K562 (cell line): ENCODE measurements at regions not wholly inside any gene's neighbourhood (a gene's known extent, or its start where the extent isn't known, plus 50 kb on each side); places are given as distances from the start of the nearest gene placed in this dataset.
A peak's percentile ranks its signal among the peaks of the same experiment; 100 is the strongest.

Experiments used
- ARID1B ChIP-seq: fragments of 450-650 bp; IDR thresholded peaks from 2 replicates; pipeline ENCODE4 v1.6.1; 2016; ENCODE audit warnings: antibody characterized with exemption, mild to moderate bottlenecking, inconsistent platforms
- BRD9 ChIP-seq: fragments of 450-650 bp; IDR thresholded peaks from 2 replicates; pipeline ENCODE4 v1.6.1; 2018; ENCODE audit warnings: low read depth; ENCODE audit not compliant: partially characterized antibody
- CC2D1A ChIP-seq: fragments of 450-650 bp; IDR thresholded peaks from 2 replicates; pipeline ENCODE4 v1.6.1; 2017; ENCODE audit warnings: mild to moderate bottlenecking
- ERF ChIP-seq: fragments of 450-650 bp; formaldehyde crosslinking; IDR thresholded peaks from 2 replicates; pipeline ENCODE4 v1.4.0; 2020; ENCODE audit warnings: mild to moderate bottlenecking, mixed read lengths
- ETV5 ChIP-seq: sonication (generic); formaldehyde crosslinking; IDR thresholded peaks from 2 replicates; pipeline ENCODE4 v1.4.0; 2020; ENCODE audit warnings: low read depth, mild to moderate bottlenecking, missing genetic modification reagents
- KDM2B ChIP-seq: fragments of 250-450 bp; sonication (Bioruptor Pico); IDR thresholded peaks from 2 replicates; pipeline ENCODE4 v1.8.0; 2021; ENCODE audit warnings: mild to moderate bottlenecking, moderate library complexity
- L3MBTL2 ChIP-seq: fragments of 450-650 bp; IDR thresholded peaks from 2 replicates; pipeline ENCODE4 v1.6.1; 2016; ENCODE audit warnings: mild to moderate bottlenecking, moderate library complexity
- MAZ ChIP-seq, 2 experiments: fragments of 450-650 bp in 1 of 2; sonication (generic) in 1 of 2; formaldehyde crosslinking; IDR thresholded peaks in 1 of 2; conservative IDR thresholded peaks in 1 of 2; 2 replicates each; pipeline versions ENCODE4 v1.4.0 to v1.5.0; 2020; ENCODE audit warnings: mild to moderate bottlenecking in 1 of 2, missing genetic modification reagents in 1 of 2
- MXI1 ChIP-seq: IDR thresholded peaks from 2 replicates; pipeline ENCODE4 v1.6.1; 2011; ENCODE audit warnings: low read depth, mild to moderate bottlenecking, improper control_type of control experiment, low read length
- MYBL2 ChIP-seq, 2 experiments: fragments of 450-650 bp in 1 of 2; sonication (generic) in 1 of 2; formaldehyde crosslinking in 1 of 2; IDR thresholded peaks; 2 replicates each; pipeline versions ENCODE4 v1.6.1 to v1.8.1; 2017 to 2022; ENCODE audit warnings: borderline replicate concordance in 1 of 2, inconsistent platforms in 1 of 2, low read depth in 1 of 2, mild to moderate bottlenecking in 1 of 2, missing genetic modification reagents in 1 of 2, moderate library complexity in 1 of 2
- PCBP1 ChIP-seq: fragments of 200-400 bp; formaldehyde crosslinking; IDR thresholded peaks from 2 replicates; pipeline ENCODE4 v1.6.1; 2018; ENCODE audit warnings: mild to moderate bottlenecking, low read depth, low read length; ENCODE audit not compliant: poor library complexity, severe bottlenecking
- PPARD ChIP-seq: fragments of 250-450 bp; sonication (Bioruptor Pico); IDR thresholded peaks from 2 replicates; pipeline ENCODE4 v1.8.0; 2022; ENCODE audit warnings: inconsistent platforms, mild to moderate bottlenecking, moderate library complexity
- SMARCB1 ChIP-seq: IDR thresholded peaks from 2 replicates; pipeline ENCODE4 v1.6.1; 2011; ENCODE audit warnings: improper control_type of control experiment, low read depth; ENCODE audit not compliant: insufficient read length
- TRIM25 ChIP-seq: fragments of 450-650 bp; IDR thresholded peaks from 2 replicates; pipeline ENCODE4 v1.7.0; 2016; ENCODE audit warnings: borderline replicate concordance
- USF2 ChIP-seq: sonication (generic); formaldehyde crosslinking; IDR thresholded peaks from 2 replicates; pipeline ENCODE4 v1.5.0; 2020; ENCODE audit warnings: missing genetic modification reagents
- ZMIZ1 ChIP-seq, 2 experiments: fragments of 150-350 bp in 1 of 2; IDR thresholded peaks; 2 replicates each; pipeline ENCODE4 v1.6.1; 2012 to 2016; ENCODE audit warnings: low read depth in 2 of 2, low read length in 2 of 2, mild to moderate bottlenecking in 1 of 2, moderate library complexity in 1 of 2
- ZNF274 ChIP-seq: IDR thresholded peaks from 2 replicates; pipeline ENCODE4 v1.6.1; 2011; ENCODE audit warnings: low read depth, mild to moderate bottlenecking, low read length, moderate library complexity, borderline replicate concordance

GRCh38 chr10:15451137-15452094 is 80.3 kb upstream of the FAM171A1 start (continued):
- TF ChIP-seq ZNF274 = peak; percentile 82
- TF ChIP-seq ZMIZ1 (IDR thresholded peaks at IDR 0.05; ENCODE audit: low read depth in 2 of 2, low read length in 2 of 2) = peak in 1 of 2 experiments; percentile 97; a peak in 2 of 4 replicates
- peak; percentile 98 for TF ChIP-seq CC2D1A
- peak; percentile 49; the same call in 1 of the 2 replicates for TF ChIP-seq MYBL2 (IDR thresholded peaks at IDR 0.05; ENCODE audit: low read depth)
- TF ChIP-seq MYBL2 (CRISPR knock-in tag; IDR thresholded peaks at IDR 0.05; ENCODE audit: borderline replicate concordance) = no peak
- no peak; the same call in 1 of the 2 replicates for TF ChIP-seq L3MBTL2
- no peak for TF ChIP-seq KDM2B (CRISPR knock-in tag)
- TF ChIP-seq SMARCB1 = peak; percentile 99
- TF ChIP-seq ETV5 (CRISPR knock-in tag) = peak; percentile 72
- TF ChIP-seq ERF (CRISPR knock-in tag) = no peak
- no peak for TF ChIP-seq PPARD
- no peak for TF ChIP-seq USF2 (CRISPR knock-in tag)
- peak in 1 of 2 experiments; percentile 13; a peak in 2 of 4 replicates for TF ChIP-seq MAZ (CRISPR knock-in tag; conservative IDR thresholded peaks at IDR 0.05 in 1 of 2, IDR thresholded peaks at IDR 0.05 in 1 of 2)
- no peak for TF ChIP-seq PCBP1
- peak; percentile 73 for TF ChIP-seq BRD9
- peak; percentile 68; the same call in 1 of the 2 replicates for TF ChIP-seq MXI1
- 0 out of 2 replicates have a peak, but pooled peaks have one; percentile 4 for TF ChIP-seq TRIM25
- peak; percentile 99 for TF ChIP-seq ARID1B
